ENCODE measurements at regions not wholly inside any gene's neighbourhood (a gene's known extent, or its start where the extent isn't known, plus 50 kb on each side); places are given as distances from the start of the nearest gene placed in this dataset.

DNA sequence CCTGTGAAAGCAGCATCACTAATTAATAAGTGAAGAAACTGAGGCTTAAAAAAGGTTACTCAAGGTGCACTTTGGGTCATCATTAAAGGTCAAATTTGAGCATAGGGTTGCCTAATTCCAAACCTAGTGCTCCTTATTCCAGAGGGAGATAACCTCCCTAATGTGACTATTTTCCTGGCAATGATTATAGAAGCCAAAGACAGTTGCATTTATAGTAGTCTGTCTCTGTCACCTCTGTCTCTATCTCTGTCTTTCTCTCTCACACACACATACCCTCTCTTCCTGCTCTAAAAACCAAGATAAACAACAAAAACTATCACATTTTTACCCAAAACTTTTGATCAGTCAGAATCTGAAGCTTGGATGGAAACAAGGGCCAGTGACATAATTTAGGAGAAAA is 172.0 kb upstream of the LMCD1 start:
- Mint-ChIP-seq H3K4me3 (no peak overlapping the region), H3K27me3 (ENCODE audit: low read depth) (no peaks in the 10 kb centered on the region), H3K36me3 (no peaks in the 10 kb centered on the region), H3K4me1 (peaks cover 17% of the 10 kb centered on the region), H3K27ac (no peak overlapping the region), H3K9me3 (peaks cover 6% of the 10 kb centered on the region)
- TF ChIP-seq, protein P1, sequence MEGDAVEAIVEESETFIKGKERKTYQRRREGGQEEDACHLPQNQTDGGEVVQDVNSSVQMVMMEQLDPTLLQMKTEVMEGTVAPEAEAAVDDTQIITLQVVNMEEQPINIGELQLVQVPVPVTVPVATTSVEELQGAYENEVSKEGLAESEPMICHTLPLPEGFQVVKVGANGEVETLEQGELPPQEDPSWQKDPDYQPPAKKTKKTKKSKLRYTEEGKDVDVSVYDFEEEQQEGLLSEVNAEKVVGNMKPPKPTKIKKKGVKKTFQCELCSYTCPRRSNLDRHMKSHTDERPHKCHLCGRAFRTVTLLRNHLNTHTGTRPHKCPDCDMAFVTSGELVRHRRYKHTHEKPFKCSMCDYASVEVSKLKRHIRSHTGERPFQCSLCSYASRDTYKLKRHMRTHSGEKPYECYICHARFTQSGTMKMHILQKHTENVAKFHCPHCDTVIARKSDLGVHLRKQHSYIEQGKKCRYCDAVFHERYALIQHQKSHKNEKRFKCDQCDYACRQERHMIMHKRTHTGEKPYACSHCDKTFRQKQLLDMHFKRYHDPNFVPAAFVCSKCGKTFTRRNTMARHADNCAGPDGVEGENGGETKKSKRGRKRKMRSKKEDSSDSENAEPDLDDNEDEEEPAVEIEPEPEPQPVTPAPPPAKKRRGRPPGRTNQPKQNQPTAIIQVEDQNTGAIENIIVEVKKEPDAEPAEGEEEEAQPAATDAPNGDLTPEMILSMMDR (IDR thresholded peaks at IDR 0.05; ENCODE audit: unreplicated experiment) = no peak
- DNase-seq (ENCODE audit: low spot score in 2 of 2, unreplicated experiment in 2 of 2) = no peak

DNA sequence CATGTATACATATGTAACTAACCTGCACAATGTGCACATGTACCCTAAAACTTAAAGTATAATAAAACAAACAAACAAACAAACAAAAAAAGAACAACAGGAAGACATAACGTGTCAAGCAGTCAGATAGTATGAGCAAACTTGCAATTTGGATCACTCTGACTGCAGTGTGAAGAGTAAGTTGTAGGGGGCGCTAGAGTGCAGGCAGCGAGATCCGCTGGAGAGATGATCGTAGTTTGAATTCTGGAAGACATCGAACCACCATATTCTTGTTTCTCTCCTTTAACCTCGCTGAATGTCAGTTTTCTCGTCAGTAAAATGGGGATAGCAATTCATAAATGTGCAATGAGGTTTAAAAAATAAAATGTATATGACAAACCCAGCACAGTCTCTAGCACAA is 165.2 kb upstream of the LMCD1 start:
- H3K36me3 Mint-ChIP-seq = no peaks in the 10 kb centered on the region
- DNase-seq (ENCODE audit: low spot score in 2 of 2, unreplicated experiment in 2 of 2) = no peak

DNA sequence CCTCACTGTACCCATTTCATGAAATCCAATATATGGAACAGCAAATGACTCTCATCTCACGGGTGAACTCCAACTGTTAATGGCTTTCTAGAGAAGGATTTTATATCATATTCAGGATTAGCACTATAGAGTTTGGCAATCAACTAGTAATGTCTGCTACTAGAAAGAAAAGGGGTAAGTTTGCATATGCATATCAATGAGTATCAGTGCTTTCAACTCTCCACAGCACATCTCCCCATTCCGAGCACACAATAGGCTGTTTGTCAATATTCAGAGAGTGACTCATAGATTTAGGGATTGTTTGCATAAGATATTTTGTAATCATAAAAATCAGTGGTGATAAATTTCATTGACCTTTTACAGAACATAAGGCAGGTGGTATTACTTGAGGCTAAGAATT is 163.2 kb upstream of the LMCD1 start:
- Mint-ChIP-seq H3K9me3 (no peaks in the 10 kb centered on the region), H3K4me3 (no peak overlapping the region), H3K36me3 (no peaks in the 10 kb centered on the region), H3K27me3 (ENCODE audit: low read depth) (peaks cover 2% of the 10 kb centered on the region), H3K4me1 (peaks cover 31% of the 10 kb centered on the region), H3K27ac (no peak overlapping the region)
- TF ChIP-seq, protein P1 (IDR thresholded peaks at IDR 0.05; ENCODE audit: unreplicated experiment) = no peak
- no peak for DNase-seq (ENCODE audit: low spot score in 2 of 2, unreplicated experiment in 2 of 2)

More for the DNA sequence above, 165.2 kb upstream of the LMCD1 start:
- no peak overlapping the region for H3K4me3 Mint-ChIP-seq
- TF ChIP-seq, protein P1 (IDR thresholded peaks at IDR 0.05; ENCODE audit: unreplicated experiment) = no peak
- H3K27ac Mint-ChIP-seq = no peak overlapping the region
- peaks cover 2% of the 10 kb centered on the region for H3K27me3 Mint-ChIP-seq (ENCODE audit: low read depth)
- H3K9me3 Mint-ChIP-seq = no peaks in the 10 kb centered on the region
- peaks cover 20% of the 10 kb centered on the region for H3K4me1 Mint-ChIP-seq

DNA sequence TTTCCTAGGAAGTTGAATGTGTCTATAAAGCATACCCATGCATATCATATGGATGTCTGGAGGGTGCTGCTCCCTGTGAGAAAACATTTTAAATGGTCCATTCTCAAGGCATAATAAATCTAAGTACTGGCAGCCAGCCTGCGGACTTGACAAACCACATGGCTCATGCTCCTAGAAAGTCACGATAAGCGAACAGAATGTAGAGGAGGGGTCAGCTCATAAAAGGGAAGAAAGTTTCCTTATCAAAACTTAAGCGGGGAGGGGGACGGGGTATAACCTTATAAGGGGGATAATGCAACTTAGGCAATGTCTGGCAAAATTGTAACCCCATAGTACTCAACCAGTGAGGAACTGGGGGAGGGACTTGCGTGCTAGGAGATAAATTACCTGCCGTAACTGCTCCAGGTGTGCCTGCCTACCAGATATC is 159.8 kb upstream of the LMCD1 start:
- Mint-ChIP-seq H3K27ac (peak overlapping the region; percentile 63), H3K36me3 (peaks cover 6% of the 10 kb centered on the region), H3K27me3 (ENCODE audit: low read depth) (peaks cover 2% of the 10 kb centered on the region), H3K4me3 (peak overlapping the region; percentile 34), H3K9me3 (peaks cover 27% of the 10 kb centered on the region), H3K4me1 (peaks cover 31% of the 10 kb centered on the region)
- no peak for DNase-seq (ENCODE audit: low spot score in 2 of 2, unreplicated experiment in 2 of 2)
- TF ChIP-seq, protein P1 (IDR thresholded peaks at IDR 0.05; ENCODE audit: unreplicated experiment) = no peak

DNA sequence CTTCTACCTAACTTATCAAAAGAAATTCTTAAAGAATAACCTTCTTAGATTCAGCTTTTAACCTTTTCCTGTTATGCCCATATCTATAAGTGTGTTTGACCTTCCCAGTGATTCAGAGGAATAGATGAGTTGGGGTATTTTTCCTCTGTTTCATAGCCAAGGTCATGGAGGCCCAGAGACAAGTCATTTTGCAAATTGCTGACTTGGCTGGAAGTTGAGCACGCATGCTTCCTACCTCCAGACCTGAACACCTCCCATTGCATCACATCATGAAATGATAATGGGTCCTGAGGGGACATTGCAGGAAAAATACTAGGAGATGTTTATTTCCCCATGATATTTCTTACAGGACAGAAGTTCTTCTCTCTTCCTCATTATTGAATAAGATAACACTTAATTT is 158.6 kb upstream of the LMCD1 start:
- DNase-seq (ENCODE audit: low spot score in 2 of 2, unreplicated experiment in 2 of 2) = no peak
- Mint-ChIP-seq H3K27ac (no peak overlapping the region), H3K9me3 (peaks cover 30% of the 10 kb centered on the region), H3K36me3 (peaks cover 6% of the 10 kb centered on the region), H3K4me3 (no peak overlapping the region), H3K4me1 (peaks cover 29% of the 10 kb centered on the region), H3K27me3 (ENCODE audit: low read depth) (peaks cover 2% of the 10 kb centered on the region)
- TF ChIP-seq, protein P1 (IDR thresholded peaks at IDR 0.05; ENCODE audit: unreplicated experiment) = no peak

DNA sequence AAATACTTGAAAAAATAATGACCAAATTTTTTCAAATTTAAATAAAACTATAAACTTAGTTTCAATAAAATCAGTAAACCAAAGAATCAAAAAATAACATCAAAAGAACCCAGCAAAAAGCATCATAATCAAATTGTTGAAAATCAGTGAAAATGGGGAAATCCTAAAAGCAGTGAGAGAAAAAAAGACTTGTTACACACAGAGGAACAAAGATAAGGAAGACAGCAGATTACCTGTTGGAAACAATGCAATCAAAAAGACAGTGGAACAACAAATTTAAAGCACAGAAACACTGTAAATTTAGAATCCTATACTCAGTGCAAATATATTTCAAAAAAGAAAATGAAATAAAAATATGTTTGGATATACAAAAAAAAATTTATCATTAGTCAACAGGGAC is 156.2 kb upstream of the LMCD1 start:
- no peak overlapping the region for H3K4me3 Mint-ChIP-seq
- DNase-seq (ENCODE audit: low spot score in 2 of 2, unreplicated experiment in 2 of 2) = no peak
- no peaks in the 10 kb centered on the region for H3K27me3 Mint-ChIP-seq (ENCODE audit: low read depth)
- TF ChIP-seq, protein P1 (IDR thresholded peaks at IDR 0.05; ENCODE audit: unreplicated experiment) = no peak
- H3K4me1 Mint-ChIP-seq = peaks cover 18% of the 10 kb centered on the region
- H3K9me3 Mint-ChIP-seq = peaks cover 48% of the 10 kb centered on the region
- peaks cover 6% of the 10 kb centered on the region for H3K36me3 Mint-ChIP-seq
- no peak overlapping the region for H3K27ac Mint-ChIP-seq

All from mesothelial cell of epicardium (in vitro differentiated cells).